K562 (cell line): ENCODE measurements at regions not wholly inside any gene's neighbourhood (a gene's known extent, or its start where the extent isn't known, plus 50 kb on each side); places are given as distances from the start of the nearest gene placed in this dataset.

Source experiments
- ATAC-seq: fragments of 200-7000 bp; cut with Tn5 transposase; 3 replicates; pipeline ENCODE4 v1.9.1; 2020; ENCODE audit warnings: moderate library complexity
- BruUV-seq: library from RNA; stranded (reverse); fragments of 400-500 nt; replicated peaks from 2 replicates; lab custom pipeline; 2021; lab: Mats Ljungman, UMichigan
- CTCF ChIA-PET: fragments of 300-600 bp; formaldehyde crosslinking; extraction: SDS; loops from one replicate; lab custom pipeline; 2021; ENCODE audit warnings: low intra/inter-chr PET ratio; lab: Yijun Ruan, JAX
- POLR2A ChIA-PET: fragments of 300-600, 350-650 bp; sonication (Branson Sonifier 250); formaldehyde crosslinking; extraction: SDS; loops from one replicate; lab custom pipeline; 2021; ENCODE audit warnings: antibody characterized with exemption, inconsistent platforms; lab: Yijun Ruan, JAX
- DNase-seq, 4 experiments: peaks; one replicate each; pipeline versions ENCODE4 v3.0.0 to v3.0.0-alpha.2; 2011 to 2018; ENCODE audit warnings: low spot score in 3 of 4, mixed read lengths in 3 of 4; ENCODE audit errors: extremely low read depth in 1 of 4
- FAIRE-seq: peaks from 2 replicates; lab custom pipeline; 2011; peaks lifted over from hg19 to GRCh38; lab: Jason Lieb, UNC
- H2AFZ ChIP-seq: 2 replicates; pipeline ENCODE4 v1.6.0; 2011; ENCODE audit warnings: low read depth, low read length, control low read depth, inconsistent platforms
- H3K27ac ChIP-seq: fragments of 200-600 bp; 3 replicates; pipeline ENCODE4 v1.8.0; 2011; ENCODE audit warnings: low read depth, mild to moderate bottlenecking, control low read depth, inconsistent platforms, low read length, moderate library complexity, mixed read lengths; ENCODE audit errors: extremely low read depth
- H3K27me3 ChIP-seq, 2 experiments: fragments of 300-600 bp in 1 of 2; 2 replicates in 1 of 2; 3 replicates in 1 of 2; pipeline versions ENCODE4 v1.6.0 to v1.8.0; 2011; ENCODE audit warnings: inconsistent platforms in 2 of 2, low read length in 2 of 2, mild to moderate bottlenecking in 1 of 2, mixed read lengths in 1 of 2, moderate library complexity in 1 of 2; ENCODE audit not compliant: control insufficient read depth in 2 of 2, insufficient read depth in 2 of 2
- H3K36me3 ChIP-seq: fragments of 300-600 bp; 3 replicates; pipeline ENCODE4 v1.8.0; 2011; ENCODE audit warnings: mild to moderate bottlenecking, low read length, inconsistent platforms; ENCODE audit not compliant: control insufficient read depth, insufficient read depth
- H3K4me1 ChIP-seq, 2 experiments: fragments of 200-600 bp in 1 of 2; replicated peaks in 1 of 2; 2 replicates in 1 of 2; 3 replicates in 1 of 2; pipeline versions ENCODE4 v1.5.1 to v1.8.0; 2011; ENCODE audit warnings: inconsistent platforms in 2 of 2, low read length in 2 of 2, mild to moderate bottlenecking in 1 of 2, mixed read lengths in 1 of 2, moderate library complexity in 1 of 2; ENCODE audit not compliant: control insufficient read depth in 2 of 2, insufficient read depth in 2 of 2
- H3K4me2 ChIP-seq: 2 replicates; pipeline ENCODE4 v1.6.1; 2011; ENCODE audit warnings: low read length, control low read depth, inconsistent platforms, mixed read lengths; ENCODE audit not compliant: insufficient read depth
- H3K4me3 ChIP-seq: fragments of 200-600 bp; sonication (generic), shearing (Covaris generic); 2 replicates; pipeline ENCODE4 v1.5.1; 2016; ENCODE audit warnings: control low read depth, inconsistent platforms
- H3K79me2 ChIP-seq: fragments of 200-600 bp; 3 replicates; pipeline ENCODE4 v1.8.0; 2011; ENCODE audit warnings: low read length, inconsistent platforms; ENCODE audit not compliant: control insufficient read depth, insufficient read depth
- H3K9ac ChIP-seq, 2 experiments: 2 replicates each; pipeline versions ENCODE4 v1.6.0 to v1.6.1; 2011; ENCODE audit warnings: low read depth in 2 of 2, low read length in 2 of 2, control low read depth in 1 of 2, inconsistent platforms in 1 of 2, mild to moderate bottlenecking in 1 of 2, mixed read lengths in 1 of 2; ENCODE audit not compliant: insufficient read depth in 1 of 2
- H3K9me1 ChIP-seq: one replicate; pipeline ENCODE4 v1.6.0; 2011; ENCODE audit warnings: inconsistent platforms, mild to moderate bottlenecking, low read length, moderate library complexity; ENCODE audit not compliant: control insufficient read depth, insufficient read depth
- H3K9me3 ChIP-seq: replicated peaks from 2 replicates; pipeline ENCODE4 v1.5.1; 2011; ENCODE audit warnings: low read depth, low read length, inconsistent platforms; ENCODE audit not compliant: control insufficient read depth, insufficient read depth
- H4K20me1 ChIP-seq: replicated peaks from 2 replicates; pipeline ENCODE4 v1.6.1; 2011; ENCODE audit warnings: low read length, inconsistent platforms, mixed read lengths; ENCODE audit not compliant: control insufficient read depth, insufficient read depth
- MEIS2 ChIP-seq: fragments of 450-650 bp; IDR thresholded peaks from 2 replicates; pipeline ENCODE4 v1.6.1; 2014; ENCODE audit warnings: mild to moderate bottlenecking; ENCODE audit not compliant: partially characterized antibody
- MLLT1 ChIP-seq, 2 experiments: fragments of 450-650 bp; IDR thresholded peaks; 2 replicates each; pipeline ENCODE4 v1.6.1; 2016
- NBN ChIP-seq: fragments of 450-650 bp; IDR thresholded peaks from 2 replicates; pipeline ENCODE4 v1.6.1; 2016; ENCODE audit warnings: low read depth, mild to moderate bottlenecking
- PHF20 ChIP-seq: fragments of 450-650 bp; IDR thresholded peaks from 2 replicates; pipeline ENCODE4 v1.6.1; 2018; ENCODE audit not compliant: partially characterized antibody
- SMAD1 ChIP-seq: fragments of 150-350 bp; IDR thresholded peaks from 2 replicates; pipeline ENCODE4 v1.6.1; 2014; ENCODE audit warnings: low read length, low read depth; ENCODE audit not compliant: partially characterized antibody
- SREBF2 ChIP-seq: sonication (generic); formaldehyde crosslinking; IDR thresholded peaks from 2 replicates; pipeline ENCODE4 v1.4.0; 2020; ENCODE audit warnings: mild to moderate bottlenecking, missing genetic modification reagents
- SUPT5H ChIP-seq: fragments of 450-650 bp; IDR thresholded peaks from 2 replicates; pipeline ENCODE4 v1.6.1; 2016
- TCF3 ChIP-seq: sonication (generic); formaldehyde crosslinking; IDR thresholded peaks from 2 replicates; pipeline ENCODE4 v1.4.0; 2020; ENCODE audit warnings: mild to moderate bottlenecking, missing genetic modification reagents
- TCF7L2 ChIP-seq: fragments of 150-350 bp; IDR thresholded peaks from 2 replicates; pipeline ENCODE4 v1.6.1; 2016; ENCODE audit warnings: low read depth, mild to moderate bottlenecking, low read length, moderate library complexity
- U2AF2 ChIP-seq: fragments of 200-400 bp; formaldehyde crosslinking; optimal IDR thresholded peaks from 2 replicates; pipeline ENCODE3; 2017; ENCODE audit warnings: low read depth, mild to moderate bottlenecking, low read length
- ZBTB49 ChIP-seq: sonication (generic); formaldehyde crosslinking; IDR thresholded peaks from 2 replicates; pipeline ENCODE4 v1.8.0; 2022; ENCODE audit warnings: missing genetic modification reagents, mild to moderate bottlenecking, borderline replicate concordance
- ZNF586 ChIP-seq: fragments of 450-650 bp; formaldehyde crosslinking; conservative IDR thresholded peaks from 2 replicates; pipeline ENCODE4 v1.4.0; 2020; ENCODE audit warnings: mild to moderate bottlenecking, moderate library complexity
- WGBS: fragments of 100-300 bp; shearing (Covaris generic); methylation state at CpG from one replicate; pipeline ENCODE4 v1.1.6; 2016; ENCODE audit warnings: low coverage, mixed read lengths; ENCODE audit not compliant: insufficient coverage; ENCODE audit errors: missing lambda C conversion rate; 5-methylcytosine and 5-hydroxymethylcytosine counted together
- in situ Hi-C: fragments of 300-500 bp; cut with MboI; formaldehyde crosslinking; loops from 4 replicates; pipeline ENCODE4 v1.15.0; 2018; ENCODE audit warnings: inconsistent platforms, mixed read lengths
- intact Hi-C: fragments of 100-400 bp; cut with micrococcal nuclease; formaldehyde crosslinking; loops from 2 replicates; pipeline ENCODE4 v1.14.2; 2022
- TF ChIP-seq, protein P1 (sequence below), 2 experiments: IDR thresholded peaks in 1 of 2; conservative IDR thresholded peaks in 1 of 2; 2 replicates each; pipeline ENCODE4 v1.6.1; 2016; ENCODE audit warnings: low read depth in 2 of 2, mild to moderate bottlenecking in 1 of 2, missing compliant biosample characterization in 1 of 2, missing genetic modification characterization in 1 of 2, moderate library complexity in 1 of 2
- TF ChIP-seq, protein P2 (sequence below): fragments of 450-650 bp; IDR thresholded peaks from one replicate; pipeline ENCODE4 v1.6.1; 2018; ENCODE audit warnings: mild to moderate bottlenecking, moderate library complexity; ENCODE audit not compliant: partially characterized antibody

- TF ChIP-seq ZBTB49 (CRISPR knock-in tag) (no peak), PHF20 (no peak), TCF3 (CRISPR knock-in tag) (no peak)
- TF ChIP-seq, all 486 proteins: peak for 0
Observed at GRCh38 chr20:4383961-4384360, 134.9 kb upstream of the ADRA1D start (continued).

DNA sequence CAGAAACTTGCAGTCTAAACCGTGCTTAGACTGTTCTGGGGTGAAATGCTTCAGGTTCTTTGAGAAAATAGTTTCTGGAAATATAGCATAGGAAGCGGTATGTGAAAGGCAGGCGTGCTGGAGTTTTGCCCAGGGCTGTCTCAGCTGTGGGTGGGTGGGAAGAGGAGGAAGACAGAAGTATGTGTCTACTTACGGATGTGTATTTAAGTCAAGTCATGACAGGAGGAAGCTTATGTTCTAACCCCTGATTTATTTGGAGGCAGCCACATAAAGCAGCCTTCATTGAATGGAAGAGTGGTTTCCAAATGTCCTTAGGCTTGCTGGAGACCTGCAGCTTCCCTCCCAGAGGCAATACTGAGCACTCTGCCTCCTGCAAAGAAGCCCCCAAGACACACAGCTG lies 126.8 kb upstream of the ADRA1D start:
- DNase-seq, result no peak
- Histone ChIP-seq H3K9ac (no peak overlapping the region), H3K9me1 (no peaks in the 10 kb centered on the region), H3K36me3 (no peaks in the 10 kb centered on the region), H3K9me3 (no peaks in the 10 kb centered on the region), H3K27me3 (0 out of 5 replicates have a peak, but pooled peaks cover 0 to 4% of the 10 kb centered on the region in 2 experiments), H3K79me2 (no peaks in the 10 kb centered on the region), H3K4me2 (no peak overlapping the region), H4K20me1 (no peaks in the 10 kb centered on the region), H3K27ac (no peak overlapping the region), H3K4me1 (no peaks in the 10 kb centered on the region), H2AFZ (no peak overlapping the region), H3K4me3 (no peak overlapping the region)
- ChIA-PET CTCF (no interaction called here), POLR2A (interaction anchor here (1.0 kb wide), 1 partner anchor 9 kb away, joined by 5 read pairs; no protein-coding TSS in a partner anchor)
- no peak for FAIRE-seq
- WGBS, result 12% methylated on average over 3 of the region's 4 CpGs
- no TSS peak for BruUV-seq
- no peak for ATAC-seq
- in situ Hi-C loops, result no loop called here
- intact Hi-C loops, result no loop called here
- TF ChIP-seq MEIS2, result peak; percentile 35
- TF ChIP-seq U2AF2, result no peak
- no peak for TF ChIP-seq ZNF586 (CRISPR knock-in tag)
- TF ChIP-seq SREBF2 (CRISPR knock-in tag), result no peak
- TF ChIP-seq, protein P1, sequence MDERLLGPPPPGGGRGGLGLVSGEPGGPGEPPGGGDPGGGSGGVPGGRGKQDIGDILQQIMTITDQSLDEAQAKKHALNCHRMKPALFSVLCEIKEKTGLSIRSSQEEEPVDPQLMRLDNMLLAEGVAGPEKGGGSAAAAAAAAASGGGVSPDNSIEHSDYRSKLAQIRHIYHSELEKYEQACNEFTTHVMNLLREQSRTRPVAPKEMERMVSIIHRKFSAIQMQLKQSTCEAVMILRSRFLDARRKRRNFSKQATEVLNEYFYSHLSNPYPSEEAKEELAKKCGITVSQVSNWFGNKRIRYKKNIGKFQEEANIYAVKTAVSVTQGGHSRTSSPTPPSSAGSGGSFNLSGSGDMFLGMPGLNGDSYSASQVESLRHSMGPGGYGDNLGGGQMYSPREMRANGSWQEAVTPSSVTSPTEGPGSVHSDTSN (CRISPR knock-in tag; IDR thresholded peaks at IDR 0.05; ENCODE audit: low read depth), result no peak
- TF ChIP-seq, protein P1 (tag; conservative IDR thresholded peaks at IDR 0.05; ENCODE audit: low read depth), result peak; percentile 41
- no peak for TF ChIP-seq MLLT1 (IDR thresholded peaks at IDR 0.05)
- TF ChIP-seq, protein P2, sequence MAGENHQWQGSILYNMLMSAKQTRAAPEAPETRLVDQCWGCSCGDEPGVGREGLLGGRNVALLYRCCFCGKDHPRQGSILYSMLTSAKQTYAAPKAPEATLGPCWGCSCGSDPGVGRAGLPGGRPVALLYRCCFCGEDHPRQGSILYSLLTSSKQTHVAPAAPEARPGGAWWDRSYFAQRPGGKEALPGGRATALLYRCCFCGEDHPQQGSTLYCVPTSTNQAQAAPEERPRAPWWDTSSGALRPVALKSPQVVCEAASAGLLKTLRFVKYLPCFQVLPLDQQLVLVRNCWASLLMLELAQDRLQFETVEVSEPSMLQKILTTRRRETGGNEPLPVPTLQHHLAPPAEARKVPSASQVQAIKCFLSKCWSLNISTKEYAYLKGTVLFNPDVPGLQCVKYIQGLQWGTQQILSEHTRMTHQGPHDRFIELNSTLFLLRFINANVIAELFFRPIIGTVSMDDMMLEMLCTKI, result no peak
- TF ChIP-seq SUPT5H, result no peak
- TF ChIP-seq TCF7L2, result no peak
- TF ChIP-seq NBN, result no peak
- no peak for TF ChIP-seq SMAD1
